GM12874 (cell line): ENCODE measurements at regions not wholly inside any gene's neighbourhood (a gene's known extent, or its start where the extent isn't known, plus 50 kb on each side); places are given as distances from the start of the nearest gene placed in this dataset.

Source experiments
- CTCF ChIP-seq: IDR thresholded peaks from 2 replicates; pipeline ENCODE4 v1.5.1; 2011; ENCODE audit warnings: low read depth, mild to moderate bottlenecking, control low read depth, low read length, moderate library complexity; ENCODE audit not compliant: insufficient read depth

- TF ChIP-seq CTCF = no peak
Observed at GRCh38 chr7:46383605-46384004, 462.5 kb upstream of the IGFBP3 start.

- TF ChIP-seq CTCF = no peak
Observed at GRCh38 chr7:46369933-46370654, 449.0 kb upstream of the IGFBP3 start.

- TF ChIP-seq CTCF = no peak
Observed at GRCh38 chr7:46368871-46369270, 447.8 kb upstream of the IGFBP3 start.

GRCh38 chr7:46366526-46366925, 445.5 kb upstream of the IGFBP3 start:
- no peak for TF ChIP-seq CTCF

- no peak for TF ChIP-seq CTCF
Observed at GRCh38 chr7:46363688-46364087, 442.6 kb upstream of the IGFBP3 start.

- no peak for TF ChIP-seq CTCF
Observed at GRCh38 chr7:46360811-46361210, 439.7 kb upstream of the IGFBP3 start.

GRCh38 chr7:46360296-46360695, 439.2 kb upstream of the IGFBP3 start:
- TF ChIP-seq CTCF = no peak

- no peak for TF ChIP-seq CTCF
Observed at GRCh38 chr7:46357851-46358250, 436.8 kb upstream of the IGFBP3 start.
